Mesendoderm (in vitro differentiated cells): ENCODE measurements at regions not wholly inside any gene's neighbourhood (a gene's known extent, or its start where the extent isn't known, plus 50 kb on each side); places are given as distances from the start of the nearest gene placed in this dataset.

Experiments used
- DNase-seq: peaks from one replicate; pipeline ENCODE4 v3.0.0; 2013
- H2AK5ac ChIP-seq: 2 replicates; pipeline ENCODE4 v1.6.1; 2013; ENCODE audit warnings: low read length, inconsistent platforms
- H2BK120ac ChIP-seq: 2 replicates; pipeline ENCODE4 v1.6.1; 2013; ENCODE audit warnings: low read depth, mild to moderate bottlenecking, low read length, moderate library complexity, mixed read lengths
- H2BK15ac ChIP-seq: replicated peaks from 2 replicates; pipeline ENCODE4 v1.6.1; 2013; ENCODE audit warnings: low read depth, mild to moderate bottlenecking, moderate library complexity
- H2BK5ac ChIP-seq: 2 replicates; pipeline ENCODE4 v1.6.1; 2013; ENCODE audit warnings: low read length, inconsistent platforms
- H3K18ac ChIP-seq: 2 replicates; pipeline ENCODE4 v1.6.1; 2013; ENCODE audit warnings: mild to moderate bottlenecking, low read length, mixed read lengths
- H3K23ac ChIP-seq: one replicate; pipeline ENCODE4 v1.6.1; 2013; ENCODE audit warnings: low read length
- H3K27ac ChIP-seq: 2 replicates; pipeline ENCODE4 v1.5.1; 2013; ENCODE audit warnings: low read depth, mild to moderate bottlenecking, inconsistent platforms, low read length, moderate library complexity
- H3K27me3 ChIP-seq: 2 replicates; pipeline ENCODE4 v1.6.1; 2013; ENCODE audit warnings: low read length, control low read depth, mild to moderate bottlenecking, inconsistent platforms; ENCODE audit not compliant: insufficient read depth, poor library complexity
- H3K36me3 ChIP-seq: 2 replicates; pipeline ENCODE4 v1.6.1; 2013; ENCODE audit warnings: low read length, inconsistent platforms; ENCODE audit not compliant: control insufficient read depth, insufficient read depth
- H3K4ac ChIP-seq: one replicate; pipeline ENCODE4 v1.6.1; 2013; ENCODE audit warnings: low read depth, mild to moderate bottlenecking, low read length, moderate library complexity
- H3K4me1 ChIP-seq: 2 replicates; pipeline ENCODE4 v1.6.1; 2013; ENCODE audit warnings: low read depth, low read length, inconsistent platforms; ENCODE audit not compliant: control insufficient read depth
- H3K4me2 ChIP-seq: 2 replicates; pipeline ENCODE4 v1.6.1; 2013; ENCODE audit warnings: low read length
- H3K4me3 ChIP-seq: 2 replicates; pipeline ENCODE4 v1.5.1; 2013; ENCODE audit warnings: mild to moderate bottlenecking, low read length
- H3K56ac ChIP-seq: one replicate; pipeline ENCODE4 v1.6.1; 2013; ENCODE audit warnings: low read length
- H3K79me1 ChIP-seq: 2 replicates; pipeline ENCODE4 v1.6.1; 2013; ENCODE audit warnings: low read length, inconsistent platforms
- H3K79me2 ChIP-seq: 2 replicates; pipeline ENCODE4 v1.6.1; 2013; ENCODE audit warnings: mild to moderate bottlenecking, low read length; ENCODE audit not compliant: control insufficient read depth, insufficient read depth
- H3K9ac ChIP-seq: 2 replicates; pipeline ENCODE4 v1.6.1; 2013; ENCODE audit warnings: low read length, inconsistent platforms
- H4K5ac ChIP-seq: one replicate; pipeline ENCODE4 v1.6.1; 2013; ENCODE audit warnings: low read length
- H4K8ac ChIP-seq: one replicate; pipeline ENCODE4 v1.6.1; 2013; ENCODE audit warnings: low read depth, mild to moderate bottlenecking, control low read depth, low read length, moderate library complexity
- WGBS: extraction: QIAGEN DNeasy Blood & Tissue Kit; methylation state at CpG from one replicate; pipeline ENCODE4 v1.1.7; 2013; ENCODE audit warnings: low lambda C conversion rate, missing lambda C conversion rate; ENCODE audit not compliant: insufficient coverage; ENCODE audit errors: extremely low coverage; 5-methylcytosine and 5-hydroxymethylcytosine counted together

- H2AK5ac ChIP-seq: no peak overlapping the region
- H3K18ac ChIP-seq: no peak overlapping the region
- H4K5ac ChIP-seq: no peak overlapping the region
- H3K27ac ChIP-seq: no peak overlapping the region
- H3K23ac ChIP-seq: no peak overlapping the region
- no peak overlapping the region for H2BK15ac ChIP-seq
- no peak for DNase-seq
- no CpG with 5 or more reads among the region's 1 CpG for WGBS
- H2BK120ac ChIP-seq: no peak overlapping the region
- no peak overlapping the region for H3K4me3 ChIP-seq
- no peak overlapping the region for H2BK5ac ChIP-seq
- H3K4me2 ChIP-seq: no peak overlapping the region
- no peaks in the 10 kb centered on the region for H3K27me3 ChIP-seq
- H3K79me1 ChIP-seq: no peaks in the 10 kb centered on the region
- no peak overlapping the region for H3K56ac ChIP-seq
- peaks cover 12% of the 10 kb centered on the region for H3K4me1 ChIP-seq
- no peaks in the 10 kb centered on the region for H3K36me3 ChIP-seq
- H3K79me2 ChIP-seq: no peaks in the 10 kb centered on the region
- no peak overlapping the region for H4K8ac ChIP-seq
- H3K4ac ChIP-seq: no peak overlapping the region
- no peak overlapping the region for H3K9ac ChIP-seq
These were observed 274.1 kb upstream of the EDNRB start for GRCh38 chr13:78192716-78193115.

- no peak overlapping the region for H3K27ac ChIP-seq
- no peak overlapping the region for H2AK5ac ChIP-seq
- no peak overlapping the region for H3K56ac ChIP-seq
- H2BK5ac ChIP-seq: no peak overlapping the region
- H4K8ac ChIP-seq: no peak overlapping the region
- WGBS: no CpG with 5 or more reads among the region's 2 CpGs
- no peak overlapping the region for H3K18ac ChIP-seq
- no peak overlapping the region for H3K4me3 ChIP-seq
- no peak overlapping the region for H3K23ac ChIP-seq
- no peak overlapping the region for H2BK15ac ChIP-seq
- no peaks in the 10 kb centered on the region for H3K79me1 ChIP-seq
- no peaks in the 10 kb centered on the region for H3K27me3 ChIP-seq
- H2BK120ac ChIP-seq: no peak overlapping the region
- H4K5ac ChIP-seq: no peak overlapping the region
- peaks cover 12% of the 10 kb centered on the region for H3K4me1 ChIP-seq
- no peaks in the 10 kb centered on the region for H3K36me3 ChIP-seq
- no peak overlapping the region for H3K9ac ChIP-seq
- H3K4me2 ChIP-seq: no peak overlapping the region
- no peak overlapping the region for H3K4ac ChIP-seq
- DNase-seq: peak; percentile 34
- no peaks in the 10 kb centered on the region for H3K79me2 ChIP-seq
These were observed 271.7 kb upstream of the EDNRB start for GRCh38 chr13:78190296-78190695.

- no peak overlapping the region for H3K27ac ChIP-seq
- H3K56ac ChIP-seq: no peak overlapping the region
- no peak overlapping the region for H2BK5ac ChIP-seq
- DNase-seq: no peak
- H3K4me2 ChIP-seq: no peak overlapping the region
- no peak overlapping the region for H3K4ac ChIP-seq
- no peak overlapping the region for H3K4me3 ChIP-seq
- no peak overlapping the region for H2BK120ac ChIP-seq
- no CpG with 5 or more reads among the region's 4 CpGs for WGBS
- no peaks in the 10 kb centered on the region for H3K79me2 ChIP-seq
- no peaks in the 10 kb centered on the region for H3K79me1 ChIP-seq
- H3K9ac ChIP-seq: no peak overlapping the region
- no peak overlapping the region for H4K8ac ChIP-seq
- peaks cover 10% of the 10 kb centered on the region for H3K4me1 ChIP-seq
- no peak overlapping the region for H2BK15ac ChIP-seq
- H4K5ac ChIP-seq: no peak overlapping the region
- no peak overlapping the region for H2AK5ac ChIP-seq
- no peaks in the 10 kb centered on the region for H3K36me3 ChIP-seq
- no peaks in the 10 kb centered on the region for H3K27me3 ChIP-seq
- H3K23ac ChIP-seq: no peak overlapping the region
- no peak overlapping the region for H3K18ac ChIP-seq
These were observed 269.1 kb upstream of the EDNRB start for GRCh38 chr13:78187781-78188180.

- Histone ChIP-seq H3K56ac (no peak overlapping the region), H4K5ac (no peak overlapping the region), H3K27ac (no peak overlapping the region), H2BK5ac (no peak overlapping the region), H3K79me2 (no peaks in the 10 kb centered on the region), H3K18ac (no peak overlapping the region), H3K4ac (no peak overlapping the region), H3K9ac (no peak overlapping the region), H2BK120ac (no peak overlapping the region), H2BK15ac (no peak overlapping the region), H3K79me1 (no peaks in the 10 kb centered on the region), H3K4me3 (no peak overlapping the region), H2AK5ac (no peak overlapping the region), H4K8ac (no peak overlapping the region), H3K27me3 (no peaks in the 10 kb centered on the region), H3K23ac (no peak overlapping the region), H3K4me1 (peaks cover 3% of the 10 kb centered on the region), H3K36me3 (no peaks in the 10 kb centered on the region), H3K4me2 (no peak overlapping the region)
- no CpG with 5 or more reads among the region's 1 CpG for WGBS
- DNase-seq: no peak
These were observed 267.1 kb upstream of the EDNRB start for GRCh38 chr13:78185700-78186099.

GRCh38 chr13:78183732-78184131 lies 265.1 kb upstream of the EDNRB start:
- H3K9ac ChIP-seq: no peak overlapping the region
- no peak overlapping the region for H3K56ac ChIP-seq
- no CpG with 5 or more reads among the region's 2 CpGs for WGBS
- no peak for DNase-seq
- H3K4me1 ChIP-seq: no peaks in the 10 kb centered on the region
- no peak overlapping the region for H2BK120ac ChIP-seq
- no peak overlapping the region for H3K27ac ChIP-seq
- H2AK5ac ChIP-seq: no peak overlapping the region
- no peaks in the 10 kb centered on the region for H3K27me3 ChIP-seq
- no peak overlapping the region for H2BK5ac ChIP-seq
- no peak overlapping the region for H4K5ac ChIP-seq
- H3K18ac ChIP-seq: no peak overlapping the region
- no peak overlapping the region for H2BK15ac ChIP-seq
- no peak overlapping the region for H4K8ac ChIP-seq
- H3K79me1 ChIP-seq: no peaks in the 10 kb centered on the region
- H3K4ac ChIP-seq: no peak overlapping the region
- H3K79me2 ChIP-seq: no peaks in the 10 kb centered on the region
- H3K4me2 ChIP-seq: no peak overlapping the region
- no peaks in the 10 kb centered on the region for H3K36me3 ChIP-seq
- no peak overlapping the region for H3K23ac ChIP-seq
- H3K4me3 ChIP-seq: no peak overlapping the region

GRCh38 chr13:78182813-78183212 lies 264.2 kb upstream of the EDNRB start:
- no peak overlapping the region for H3K23ac ChIP-seq
- no peak overlapping the region for H3K4ac ChIP-seq
- no peak overlapping the region for H4K5ac ChIP-seq
- H3K27me3 ChIP-seq: no peaks in the 10 kb centered on the region
- H3K79me2 ChIP-seq: no peaks in the 10 kb centered on the region
- no peak overlapping the region for H3K4me3 ChIP-seq
- no peak overlapping the region for H3K56ac ChIP-seq
- WGBS: 100% methylated on average over 1 of the region's 2 CpGs
- DNase-seq: no peak
- H3K4me2 ChIP-seq: no peak overlapping the region
- H2BK15ac ChIP-seq: no peak overlapping the region
- H3K4me1 ChIP-seq: no peaks in the 10 kb centered on the region
- no peak overlapping the region for H3K18ac ChIP-seq
- H2BK120ac ChIP-seq: no peak overlapping the region
- no peaks in the 10 kb centered on the region for H3K79me1 ChIP-seq
- no peak overlapping the region for H3K27ac ChIP-seq
- no peaks in the 10 kb centered on the region for H3K36me3 ChIP-seq
- H2AK5ac ChIP-seq: no peak overlapping the region
- H2BK5ac ChIP-seq: no peak overlapping the region
- H3K9ac ChIP-seq: no peak overlapping the region
- H4K8ac ChIP-seq: no peak overlapping the region
